WTC11 (cell line): ENCODE measurements at regions not wholly inside any gene's neighbourhood (a gene's known extent, or its start where the extent isn't known, plus 50 kb on each side); places are given as distances from the start of the nearest gene placed in this dataset.

Experiments
- MYBL2 ChIP-seq: sonication (generic); formaldehyde crosslinking; IDR thresholded peaks from 2 replicates; pipeline ENCODE4 v1.8.1; 2023; ENCODE audit warnings: mild to moderate bottlenecking, moderate library complexity, missing genetic modification reagents
- SP1 ChIP-seq: sonication (generic); formaldehyde crosslinking; conservative IDR thresholded peaks from 2 replicates; pipeline ENCODE4 v1.8.1; 2022; ENCODE audit warnings: missing genetic modification reagents
- ZBTB21 ChIP-seq: sonication (generic); formaldehyde crosslinking; IDR thresholded peaks from 2 replicates; pipeline ENCODE4 v1.8.1; 2023; ENCODE audit warnings: mild to moderate bottlenecking, missing genetic modification reagents, borderline replicate concordance
- TF ChIP-seq, protein P1 (sequence below): sonication (generic); formaldehyde crosslinking; IDR thresholded peaks from 2 replicates; pipeline ENCODE4 v1.8.1; 2022; ENCODE audit warnings: missing genetic modification reagents, borderline replicate concordance
- TF ChIP-seq, protein P2 (sequence below): sonication (generic); formaldehyde crosslinking; IDR thresholded peaks from 2 replicates; pipeline ENCODE4 v1.8.0; 2022; ENCODE audit warnings: missing genetic modification reagents
- TF ChIP-seq, protein P3 (sequence below): fragments of 200-600 bp; IDR thresholded peaks from 2 replicates; pipeline ENCODE4 v1.8.0; 2022; ENCODE audit warnings: antibody characterized with exemption
- TF ChIP-seq, protein P4 (sequence below): sonication (generic); formaldehyde crosslinking; IDR thresholded peaks from 2 replicates; pipeline ENCODE4 v1.8.1; 2023; ENCODE audit warnings: mild to moderate bottlenecking, missing genetic modification reagents, moderate library complexity
- TF ChIP-seq, protein P5 (sequence below): sonication (generic); formaldehyde crosslinking; IDR thresholded peaks from 2 replicates; pipeline ENCODE4 v1.8.0; 2022; ENCODE audit warnings: mild to moderate bottlenecking, missing genetic modification reagents
- TF ChIP-seq, protein P6 (sequence below): fragments of 250-450 bp; sonication (Bioruptor Pico); IDR thresholded peaks from 2 replicates; pipeline ENCODE4 v1.9.0; 2021; ENCODE audit warnings: mild to moderate bottlenecking, borderline replicate concordance
- TF ChIP-seq, protein P7 (sequence below): sonication (generic); formaldehyde crosslinking; conservative IDR thresholded peaks from 2 replicates; pipeline ENCODE4 v1.8.1; 2022; ENCODE audit warnings: mild to moderate bottlenecking, missing genetic modification reagents

GRCh38 chr3:163672954-163673353 lies 1405.3 kb downstream of the SI start:
- TF ChIP-seq MYBL2 (CRISPR knock-in tag) (no peak), SP1 (CRISPR knock-in tag) (no peak), ZBTB21 (CRISPR knock-in tag) (no peak)
- TF ChIP-seq, protein P1, sequence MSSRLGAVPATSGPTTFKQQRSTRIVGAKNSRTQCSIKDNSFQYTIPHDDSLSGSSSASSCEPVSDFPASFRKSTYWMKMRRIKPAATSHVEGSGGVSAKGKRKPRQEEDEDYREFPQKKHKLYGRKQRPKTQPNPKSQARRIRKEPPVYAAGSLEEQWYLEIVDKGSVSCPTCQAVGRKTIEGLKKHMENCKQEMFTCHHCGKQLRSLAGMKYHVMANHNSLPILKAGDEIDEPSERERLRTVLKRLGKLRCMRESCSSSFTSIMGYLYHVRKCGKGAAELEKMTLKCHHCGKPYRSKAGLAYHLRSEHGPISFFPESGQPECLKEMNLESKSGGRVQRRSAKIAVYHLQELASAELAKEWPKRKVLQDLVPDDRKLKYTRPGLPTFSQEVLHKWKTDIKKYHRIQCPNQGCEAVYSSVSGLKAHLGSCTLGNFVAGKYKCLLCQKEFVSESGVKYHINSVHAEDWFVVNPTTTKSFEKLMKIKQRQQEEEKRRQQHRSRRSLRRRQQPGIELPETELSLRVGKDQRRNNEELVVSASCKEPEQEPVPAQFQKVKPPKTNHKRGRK (CRISPR knock-in tag) = no peak
- TF ChIP-seq, protein P2, sequence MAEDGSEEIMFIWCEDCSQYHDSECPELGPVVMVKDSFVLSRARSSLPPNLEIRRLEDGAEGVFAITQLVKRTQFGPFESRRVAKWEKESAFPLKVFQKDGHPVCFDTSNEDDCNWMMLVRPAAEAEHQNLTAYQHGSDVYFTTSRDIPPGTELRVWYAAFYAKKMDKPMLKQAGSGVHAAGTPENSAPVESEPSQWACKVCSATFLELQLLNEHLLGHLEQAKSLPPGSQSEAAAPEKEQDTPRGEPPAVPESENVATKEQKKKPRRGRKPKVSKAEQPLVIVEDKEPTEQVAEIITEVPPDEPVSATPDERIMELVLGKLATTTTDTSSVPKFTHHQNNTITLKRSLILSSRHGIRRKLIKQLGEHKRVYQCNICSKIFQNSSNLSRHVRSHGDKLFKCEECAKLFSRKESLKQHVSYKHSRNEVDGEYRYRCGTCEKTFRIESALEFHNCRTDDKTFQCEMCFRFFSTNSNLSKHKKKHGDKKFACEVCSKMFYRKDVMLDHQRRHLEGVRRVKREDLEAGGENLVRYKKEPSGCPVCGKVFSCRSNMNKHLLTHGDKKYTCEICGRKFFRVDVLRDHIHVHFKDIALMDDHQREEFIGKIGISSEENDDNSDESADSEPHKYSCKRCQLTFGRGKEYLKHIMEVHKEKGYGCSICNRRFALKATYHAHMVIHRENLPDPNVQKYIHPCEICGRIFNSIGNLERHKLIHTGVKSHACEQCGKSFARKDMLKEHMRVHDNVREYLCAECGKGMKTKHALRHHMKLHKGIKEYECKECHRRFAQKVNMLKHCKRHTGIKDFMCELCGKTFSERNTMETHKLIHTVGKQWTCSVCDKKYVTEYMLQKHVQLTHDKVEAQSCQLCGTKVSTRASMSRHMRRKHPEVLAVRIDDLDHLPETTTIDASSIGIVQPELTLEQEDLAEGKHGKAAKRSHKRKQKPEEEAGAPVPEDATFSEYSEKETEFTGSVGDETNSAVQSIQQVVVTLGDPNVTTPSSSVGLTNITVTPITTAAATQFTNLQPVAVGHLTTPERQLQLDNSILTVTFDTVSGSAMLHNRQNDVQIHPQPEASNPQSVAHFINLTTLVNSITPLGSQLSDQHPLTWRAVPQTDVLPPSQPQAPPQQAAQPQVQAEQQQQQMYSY (CRISPR knock-in tag) = no peak
- TF ChIP-seq, protein P3, sequence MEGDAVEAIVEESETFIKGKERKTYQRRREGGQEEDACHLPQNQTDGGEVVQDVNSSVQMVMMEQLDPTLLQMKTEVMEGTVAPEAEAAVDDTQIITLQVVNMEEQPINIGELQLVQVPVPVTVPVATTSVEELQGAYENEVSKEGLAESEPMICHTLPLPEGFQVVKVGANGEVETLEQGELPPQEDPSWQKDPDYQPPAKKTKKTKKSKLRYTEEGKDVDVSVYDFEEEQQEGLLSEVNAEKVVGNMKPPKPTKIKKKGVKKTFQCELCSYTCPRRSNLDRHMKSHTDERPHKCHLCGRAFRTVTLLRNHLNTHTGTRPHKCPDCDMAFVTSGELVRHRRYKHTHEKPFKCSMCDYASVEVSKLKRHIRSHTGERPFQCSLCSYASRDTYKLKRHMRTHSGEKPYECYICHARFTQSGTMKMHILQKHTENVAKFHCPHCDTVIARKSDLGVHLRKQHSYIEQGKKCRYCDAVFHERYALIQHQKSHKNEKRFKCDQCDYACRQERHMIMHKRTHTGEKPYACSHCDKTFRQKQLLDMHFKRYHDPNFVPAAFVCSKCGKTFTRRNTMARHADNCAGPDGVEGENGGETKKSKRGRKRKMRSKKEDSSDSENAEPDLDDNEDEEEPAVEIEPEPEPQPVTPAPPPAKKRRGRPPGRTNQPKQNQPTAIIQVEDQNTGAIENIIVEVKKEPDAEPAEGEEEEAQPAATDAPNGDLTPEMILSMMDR = no peak
- TF ChIP-seq, protein P4, sequence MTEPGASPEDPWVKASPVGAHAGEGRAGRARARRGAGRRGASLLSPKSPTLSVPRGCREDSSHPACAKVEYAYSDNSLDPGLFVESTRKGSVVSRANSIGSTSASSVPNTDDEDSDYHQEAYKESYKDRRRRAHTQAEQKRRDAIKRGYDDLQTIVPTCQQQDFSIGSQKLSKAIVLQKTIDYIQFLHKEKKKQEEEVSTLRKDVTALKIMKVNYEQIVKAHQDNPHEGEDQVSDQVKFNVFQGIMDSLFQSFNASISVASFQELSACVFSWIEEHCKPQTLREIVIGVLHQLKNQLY (CRISPR knock-in tag) = no peak
- TF ChIP-seq, protein P5, sequence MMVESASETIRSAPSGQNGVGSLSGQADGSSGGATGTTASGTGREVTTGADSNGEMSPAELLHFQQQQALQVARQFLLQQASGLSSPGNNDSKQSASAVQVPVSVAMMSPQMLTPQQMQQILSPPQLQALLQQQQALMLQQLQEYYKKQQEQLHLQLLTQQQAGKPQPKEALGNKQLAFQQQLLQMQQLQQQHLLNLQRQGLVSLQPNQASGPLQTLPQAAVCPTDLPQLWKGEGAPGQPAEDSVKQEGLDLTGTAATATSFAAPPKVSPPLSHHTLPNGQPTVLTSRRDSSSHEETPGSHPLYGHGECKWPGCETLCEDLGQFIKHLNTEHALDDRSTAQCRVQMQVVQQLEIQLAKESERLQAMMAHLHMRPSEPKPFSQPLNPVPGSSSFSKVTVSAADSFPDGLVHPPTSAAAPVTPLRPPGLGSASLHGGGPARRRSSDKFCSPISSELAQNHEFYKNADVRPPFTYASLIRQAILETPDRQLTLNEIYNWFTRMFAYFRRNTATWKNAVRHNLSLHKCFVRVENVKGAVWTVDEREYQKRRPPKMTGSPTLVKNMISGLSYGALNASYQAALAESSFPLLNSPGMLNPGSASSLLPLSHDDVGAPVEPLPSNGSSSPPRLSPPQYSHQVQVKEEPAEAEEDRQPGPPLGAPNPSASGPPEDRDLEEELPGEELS (CRISPR knock-in tag) = no peak
- TF ChIP-seq, protein P6, sequence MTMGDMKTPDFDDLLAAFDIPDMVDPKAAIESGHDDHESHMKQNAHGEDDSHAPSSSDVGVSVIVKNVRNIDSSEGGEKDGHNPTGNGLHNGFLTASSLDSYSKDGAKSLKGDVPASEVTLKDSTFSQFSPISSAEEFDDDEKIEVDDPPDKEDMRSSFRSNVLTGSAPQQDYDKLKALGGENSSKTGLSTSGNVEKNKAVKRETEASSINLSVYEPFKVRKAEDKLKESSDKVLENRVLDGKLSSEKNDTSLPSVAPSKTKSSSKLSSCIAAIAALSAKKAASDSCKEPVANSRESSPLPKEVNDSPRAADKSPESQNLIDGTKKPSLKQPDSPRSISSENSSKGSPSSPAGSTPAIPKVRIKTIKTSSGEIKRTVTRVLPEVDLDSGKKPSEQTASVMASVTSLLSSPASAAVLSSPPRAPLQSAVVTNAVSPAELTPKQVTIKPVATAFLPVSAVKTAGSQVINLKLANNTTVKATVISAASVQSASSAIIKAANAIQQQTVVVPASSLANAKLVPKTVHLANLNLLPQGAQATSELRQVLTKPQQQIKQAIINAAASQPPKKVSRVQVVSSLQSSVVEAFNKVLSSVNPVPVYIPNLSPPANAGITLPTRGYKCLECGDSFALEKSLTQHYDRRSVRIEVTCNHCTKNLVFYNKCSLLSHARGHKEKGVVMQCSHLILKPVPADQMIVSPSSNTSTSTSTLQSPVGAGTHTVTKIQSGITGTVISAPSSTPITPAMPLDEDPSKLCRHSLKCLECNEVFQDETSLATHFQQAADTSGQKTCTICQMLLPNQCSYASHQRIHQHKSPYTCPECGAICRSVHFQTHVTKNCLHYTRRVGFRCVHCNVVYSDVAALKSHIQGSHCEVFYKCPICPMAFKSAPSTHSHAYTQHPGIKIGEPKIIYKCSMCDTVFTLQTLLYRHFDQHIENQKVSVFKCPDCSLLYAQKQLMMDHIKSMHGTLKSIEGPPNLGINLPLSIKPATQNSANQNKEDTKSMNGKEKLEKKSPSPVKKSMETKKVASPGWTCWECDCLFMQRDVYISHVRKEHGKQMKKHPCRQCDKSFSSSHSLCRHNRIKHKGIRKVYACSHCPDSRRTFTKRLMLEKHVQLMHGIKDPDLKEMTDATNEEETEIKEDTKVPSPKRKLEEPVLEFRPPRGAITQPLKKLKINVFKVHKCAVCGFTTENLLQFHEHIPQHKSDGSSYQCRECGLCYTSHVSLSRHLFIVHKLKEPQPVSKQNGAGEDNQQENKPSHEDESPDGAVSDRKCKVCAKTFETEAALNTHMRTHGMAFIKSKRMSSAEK (CRISPR knock-in tag) = no peak
- TF ChIP-seq, protein P7, sequence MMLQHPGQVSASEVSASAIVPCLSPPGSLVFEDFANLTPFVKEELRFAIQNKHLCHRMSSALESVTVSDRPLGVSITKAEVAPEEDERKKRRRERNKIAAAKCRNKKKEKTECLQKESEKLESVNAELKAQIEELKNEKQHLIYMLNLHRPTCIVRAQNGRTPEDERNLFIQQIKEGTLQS (CRISPR knock-in tag) = no peak
